ENCODE measurements at regions not wholly inside any gene's neighbourhood (a gene's known extent, or its start where the extent isn't known, plus 50 kb on each side); places are given as distances from the start of the nearest gene placed in this dataset.

DNA sequence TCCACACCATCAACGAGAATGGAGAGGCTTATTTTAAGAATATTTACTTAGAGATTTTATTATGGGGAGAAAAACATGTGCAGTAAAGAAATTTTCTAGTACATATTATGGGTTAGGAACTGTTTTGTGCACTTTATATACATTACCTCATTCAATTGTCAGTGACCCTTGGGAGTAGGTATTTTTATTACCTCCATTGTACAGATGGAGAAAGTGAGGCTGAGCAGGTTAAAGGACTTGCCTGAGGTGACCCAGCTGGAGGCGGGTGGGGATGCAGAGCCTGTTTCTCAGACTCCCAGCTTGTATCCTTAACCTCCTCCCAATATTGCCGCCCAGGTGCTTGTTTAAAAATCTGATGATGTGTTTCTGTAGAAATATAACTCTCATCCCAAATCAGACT is 356.7 kb downstream of the HRH4 start:
- TF ChIP-seq, protein P1, sequence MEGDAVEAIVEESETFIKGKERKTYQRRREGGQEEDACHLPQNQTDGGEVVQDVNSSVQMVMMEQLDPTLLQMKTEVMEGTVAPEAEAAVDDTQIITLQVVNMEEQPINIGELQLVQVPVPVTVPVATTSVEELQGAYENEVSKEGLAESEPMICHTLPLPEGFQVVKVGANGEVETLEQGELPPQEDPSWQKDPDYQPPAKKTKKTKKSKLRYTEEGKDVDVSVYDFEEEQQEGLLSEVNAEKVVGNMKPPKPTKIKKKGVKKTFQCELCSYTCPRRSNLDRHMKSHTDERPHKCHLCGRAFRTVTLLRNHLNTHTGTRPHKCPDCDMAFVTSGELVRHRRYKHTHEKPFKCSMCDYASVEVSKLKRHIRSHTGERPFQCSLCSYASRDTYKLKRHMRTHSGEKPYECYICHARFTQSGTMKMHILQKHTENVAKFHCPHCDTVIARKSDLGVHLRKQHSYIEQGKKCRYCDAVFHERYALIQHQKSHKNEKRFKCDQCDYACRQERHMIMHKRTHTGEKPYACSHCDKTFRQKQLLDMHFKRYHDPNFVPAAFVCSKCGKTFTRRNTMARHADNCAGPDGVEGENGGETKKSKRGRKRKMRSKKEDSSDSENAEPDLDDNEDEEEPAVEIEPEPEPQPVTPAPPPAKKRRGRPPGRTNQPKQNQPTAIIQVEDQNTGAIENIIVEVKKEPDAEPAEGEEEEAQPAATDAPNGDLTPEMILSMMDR (IDR thresholded peaks at IDR 0.05) = no peak
- no peak for TF ChIP-seq POLR2A (IDR thresholded peaks at IDR 0.05)
